Keratinocyte (primary cell): ENCODE measurements at regions not wholly inside any gene's neighbourhood (a gene's known extent, or its start where the extent isn't known, plus 50 kb on each side); places are given as distances from the start of the nearest gene placed in this dataset.

Source experiments
- DNase-seq: peaks from one replicate; pipeline ENCODE4 v3.0.0-alpha.2; 2011; ENCODE audit warnings: low read depth, missing footprints, low spot score
- FAIRE-seq: peaks from 2 replicates; lab custom pipeline; 2011; peaks lifted over from hg19 to GRCh38; lab: Jason Lieb, UNC
- H2AFZ ChIP-seq: 2 replicates; pipeline ENCODE4 v1.6.0; 2012; ENCODE audit warnings: low read length, control low read depth, inconsistent platforms; ENCODE audit not compliant: control insufficient read depth
- H3K27ac ChIP-seq: 2 replicates; pipeline ENCODE4 v1.5.1; 2011; ENCODE audit warnings: low read length; ENCODE audit not compliant: control insufficient read depth, insufficient read depth
- H3K27me3 ChIP-seq: 3 replicates; pipeline ENCODE4 v1.6.0; 2011; ENCODE audit warnings: low read length; ENCODE audit not compliant: control insufficient read depth, insufficient read depth; ENCODE audit errors: extremely low read depth
- H3K36me3 ChIP-seq, 2 experiments: 2 replicates in 1 of 2; 3 replicates in 1 of 2; pipeline ENCODE4 v1.5.1; 2011; ENCODE audit warnings: low read length in 2 of 2, mild to moderate bottlenecking in 1 of 2; ENCODE audit not compliant: control insufficient read depth in 2 of 2, insufficient read depth in 2 of 2; ENCODE audit errors: extremely low read depth in 1 of 2
- H3K4me1 ChIP-seq: 3 replicates; pipeline ENCODE4 v1.5.1; 2011; ENCODE audit warnings: low read length; ENCODE audit not compliant: control insufficient read depth, insufficient read depth; ENCODE audit errors: extremely low read depth
- H3K4me2 ChIP-seq: 3 replicates; pipeline ENCODE4 v1.6.0; 2011; ENCODE audit warnings: low read depth, low read length; ENCODE audit not compliant: control insufficient read depth, insufficient read depth; ENCODE audit errors: extremely low read depth
- H3K4me3 ChIP-seq, 3 experiments: fragments of 200-600 bp in 1 of 3; sonication (generic) in 1 of 3; 2 replicates in 2 of 3; 3 replicates in 1 of 3; pipeline ENCODE4 v1.5.1; 2011 to 2016; ENCODE audit warnings: low read length in 3 of 3, mild to moderate bottlenecking in 3 of 3, control low read depth in 2 of 3, inconsistent platforms in 1 of 3, low read depth in 1 of 3, mixed read lengths in 1 of 3, mixed run types in 1 of 3, moderate library complexity in 1 of 3; ENCODE audit not compliant: control insufficient read depth in 2 of 3, insufficient read depth in 2 of 3; ENCODE audit errors: extremely low read depth in 1 of 3
- H3K79me2 ChIP-seq: 2 replicates; pipeline ENCODE4 v1.6.0; 2012; ENCODE audit warnings: low read length; ENCODE audit not compliant: control insufficient read depth, insufficient read depth
- H3K9ac ChIP-seq: 3 replicates; pipeline ENCODE4 v1.6.0; 2011; ENCODE audit warnings: low read length; ENCODE audit not compliant: control insufficient read depth, insufficient read depth; ENCODE audit errors: extremely low read depth
- H3K9me1 ChIP-seq: 3 replicates; pipeline ENCODE4 v1.6.0; 2011; ENCODE audit warnings: low read length; ENCODE audit not compliant: control insufficient read depth, insufficient read depth; ENCODE audit errors: extremely low read depth
- H3K9me3 ChIP-seq: 2 replicates; pipeline ENCODE4 v1.5.1; 2012; ENCODE audit warnings: low read depth, low read length; ENCODE audit not compliant: control insufficient read depth
- H4K20me1 ChIP-seq: 3 replicates; pipeline ENCODE4 v1.6.0; 2011; ENCODE audit warnings: low read length; ENCODE audit not compliant: control insufficient read depth, insufficient read depth; ENCODE audit errors: extremely low read depth
- CTCF ChIP-seq, 3 experiments: IDR thresholded peaks in 1 of 3; conservative IDR thresholded peaks in 1 of 3; optimal IDR thresholded peaks in 1 of 3; 2 replicates in 2 of 3; 3 replicates in 1 of 3; pipeline versions ENCODE3 to v1.5.1; 2011; ENCODE audit warnings: low read length in 3 of 3, mild to moderate bottlenecking in 3 of 3, moderate library complexity in 2 of 3, control low read depth in 1 of 3, inconsistent platforms in 1 of 3; ENCODE audit not compliant: insufficient read depth in 2 of 3; ENCODE audit errors: extremely low read depth in 1 of 3
- EZH2 ChIP-seq: IDR thresholded peaks from one replicate; pipeline ENCODE4 v1.6.1; 2012; ENCODE audit warnings: inconsistent platforms, mild to moderate bottlenecking, low read length, moderate library complexity
- dilution Hi-C: fragments of 300-500 bp; cut with MboI; formaldehyde crosslinking; loops from one replicate; pipeline ENCODE4 v1.7.0; 2020; ENCODE audit warnings: low sequenced_read_pairs; ENCODE audit not compliant: extremely low pct_ligation_motif_present

- no peaks in the 10 kb centered on the region for H3K79me2 ChIP-seq
- H3K4me3 ChIP-seq, result no peak overlapping the region
- H3K4me1 ChIP-seq, result no peaks in the 10 kb centered on the region
- H3K9ac ChIP-seq, result no peak overlapping the region
- H3K27me3 ChIP-seq, result no peaks in the 10 kb centered on the region
- TF ChIP-seq EZH2 (no peak), CTCF (optimal IDR thresholded peaks at IDR 0.05 in 1 of 3, IDR thresholded peaks at IDR 0.05 in 1 of 3, conservative IDR thresholded peaks at IDR 0.05 in 1 of 3; ENCODE audit: extremely low read depth in 1 of 3, insufficient read depth in 2 of 3, low read length in 3 of 3) (no peak)
- no peak overlapping the region for H2AFZ ChIP-seq
- FAIRE-seq, result no peak
- H3K4me2 ChIP-seq, result no peak overlapping the region
- DNase-seq, result no peak
- no peak overlapping the region for H3K27ac ChIP-seq
- H3K36me3 ChIP-seq, result no peaks in the 10 kb centered on the region
- no peaks in the 10 kb centered on the region for H4K20me1 ChIP-seq
- no peaks in the 10 kb centered on the region for H3K9me3 ChIP-seq
- H3K9me1 ChIP-seq, result no peaks in the 10 kb centered on the region
- dilution Hi-C loops, result no loop called here
These were observed 1088.3 kb upstream of the SORCS1 start for GRCh38 chr10:108252771-108253170.

GRCh38 chr10:108250936-108251620 is 1086.6 kb upstream of the SORCS1 start:
- no peak overlapping the region for H3K9ac ChIP-seq
- H3K9me3 ChIP-seq, result no peaks in the 10 kb centered on the region
- H3K4me3 ChIP-seq, result no peak overlapping the region
- H3K27me3 ChIP-seq, result no peaks in the 10 kb centered on the region
- dilution Hi-C loops, result no loop called here
- no peaks in the 10 kb centered on the region for H3K9me1 ChIP-seq
- no peak for TF ChIP-seq EZH2
- no peak for TF ChIP-seq CTCF (optimal IDR thresholded peaks at IDR 0.05 in 1 of 3, IDR thresholded peaks at IDR 0.05 in 1 of 3, conservative IDR thresholded peaks at IDR 0.05 in 1 of 3; ENCODE audit: extremely low read depth in 1 of 3, insufficient read depth in 2 of 3, low read length in 3 of 3)
- no peak for FAIRE-seq
- H3K4me2 ChIP-seq, result no peak overlapping the region
- no peak for DNase-seq
- H2AFZ ChIP-seq, result no peak overlapping the region
- H4K20me1 ChIP-seq, result no peaks in the 10 kb centered on the region
- H3K36me3 ChIP-seq, result no peaks in the 10 kb centered on the region
- no peaks in the 10 kb centered on the region for H3K4me1 ChIP-seq
- no peaks in the 10 kb centered on the region for H3K79me2 ChIP-seq
- H3K27ac ChIP-seq, result no peak overlapping the region
